Endodermal cell (in vitro differentiated cells): ENCODE measurements at regions not wholly inside any gene's neighbourhood (a gene's known extent, or its start where the extent isn't known, plus 50 kb on each side); places are given as distances from the start of the nearest gene placed in this dataset.

ENCODE experiments used
- DNase-seq: peaks from one replicate; pipeline ENCODE4 v3.0.0-alpha.2; 2017
- H3K27ac ChIP-seq: 2 replicates; pipeline ENCODE4 v1.5.1; 2013; ENCODE audit warnings: mild to moderate bottlenecking, low read depth, low read length, moderate library complexity
- H3K27me3 ChIP-seq: 2 replicates; pipeline ENCODE4 v1.6.1; 2013; ENCODE audit warnings: mild to moderate bottlenecking, low read length, moderate library complexity; ENCODE audit not compliant: insufficient read depth, control insufficient read depth, poor library complexity, severe bottlenecking
- H3K36me3 ChIP-seq: 2 replicates; pipeline ENCODE4 v1.7.0; 2013; ENCODE audit warnings: mild to moderate bottlenecking, low read length, moderate library complexity; ENCODE audit not compliant: control insufficient read depth, insufficient read depth
- H3K4me1 ChIP-seq: one replicate; pipeline ENCODE4 v1.7.0; 2013; ENCODE audit warnings: low read length; ENCODE audit not compliant: control insufficient read depth, insufficient read depth
- H3K4me3 ChIP-seq: 2 replicates; pipeline ENCODE4 v1.5.1; 2013; ENCODE audit warnings: mild to moderate bottlenecking, low read length, moderate library complexity
- H3K9ac ChIP-seq: 2 replicates; pipeline ENCODE4 v1.6.1; 2013; ENCODE audit warnings: mild to moderate bottlenecking, low read length, moderate library complexity; ENCODE audit not compliant: poor library complexity, severe bottlenecking; ENCODE audit errors: extremely low read depth
- H3K9me3 ChIP-seq: 2 replicates; pipeline ENCODE4 v1.6.1; 2013; ENCODE audit warnings: mild to moderate bottlenecking, low read length, moderate library complexity; ENCODE audit not compliant: control insufficient read depth
- H3K27ac Mint-ChIP-seq: 2 replicates; pipeline ENCODE4 v1.8.0; 2020; ENCODE audit warnings: mixed read lengths
- H3K27me3 Mint-ChIP-seq: 2 replicates; pipeline ENCODE4 v1.8.0; 2021; ENCODE audit warnings: mild to moderate bottlenecking, mixed read lengths; ENCODE audit not compliant: insufficient read depth
- H3K36me3 Mint-ChIP-seq: 2 replicates; pipeline ENCODE4 v1.8.0; 2020; ENCODE audit warnings: low read depth, mixed read lengths
- H3K4me1 Mint-ChIP-seq: 2 replicates; pipeline ENCODE4 v1.8.0; 2020; ENCODE audit warnings: mixed read lengths
- H3K4me3 Mint-ChIP-seq: 2 replicates; pipeline ENCODE4 v1.8.0; 2020; ENCODE audit warnings: mild to moderate bottlenecking, moderate library complexity, mixed read lengths
- H3K9me3 Mint-ChIP-seq: 2 replicates; pipeline ENCODE4 v1.8.0; 2020; ENCODE audit warnings: mild to moderate bottlenecking, mixed read lengths
- whole genome bisulfite sequencing, 2 experiments: methylation state at CpG; one replicate each; pipeline versions ENCODE4 v1.1.5 to v1.1.7; 2013; ENCODE audit warnings: missing lambda C conversion rate in 2 of 2, mixed read lengths in 1 of 2; ENCODE audit not compliant: insufficient coverage in 1 of 2, insufficient read length in 1 of 2; 5-methylcytosine and 5-hydroxymethylcytosine counted together
- TF ChIP-seq, protein P1 (sequence below): fragments of 200-600 bp; sonication (generic); conservative IDR thresholded peaks from 2 replicates; pipeline ENCODE4 v1.5.0; 2021; ENCODE audit warnings: antibody characterized with exemption, mild to moderate bottlenecking

GRCh38 chr1:116242741-116243140, 130.3 kb upstream of the ATP1A1 start:
- no peak overlapping the region for H3K27ac Mint-ChIP-seq
- 96 to 100% methylated on average over 6 to 7 of the region's 7 CpGs for WGBS, 2 experiments
- H3K4me1 ChIP-seq = no peaks in the 10 kb centered on the region
- DNase-seq = no peak
- no peak overlapping the region for H3K9ac ChIP-seq
- TF ChIP-seq, protein P1, sequence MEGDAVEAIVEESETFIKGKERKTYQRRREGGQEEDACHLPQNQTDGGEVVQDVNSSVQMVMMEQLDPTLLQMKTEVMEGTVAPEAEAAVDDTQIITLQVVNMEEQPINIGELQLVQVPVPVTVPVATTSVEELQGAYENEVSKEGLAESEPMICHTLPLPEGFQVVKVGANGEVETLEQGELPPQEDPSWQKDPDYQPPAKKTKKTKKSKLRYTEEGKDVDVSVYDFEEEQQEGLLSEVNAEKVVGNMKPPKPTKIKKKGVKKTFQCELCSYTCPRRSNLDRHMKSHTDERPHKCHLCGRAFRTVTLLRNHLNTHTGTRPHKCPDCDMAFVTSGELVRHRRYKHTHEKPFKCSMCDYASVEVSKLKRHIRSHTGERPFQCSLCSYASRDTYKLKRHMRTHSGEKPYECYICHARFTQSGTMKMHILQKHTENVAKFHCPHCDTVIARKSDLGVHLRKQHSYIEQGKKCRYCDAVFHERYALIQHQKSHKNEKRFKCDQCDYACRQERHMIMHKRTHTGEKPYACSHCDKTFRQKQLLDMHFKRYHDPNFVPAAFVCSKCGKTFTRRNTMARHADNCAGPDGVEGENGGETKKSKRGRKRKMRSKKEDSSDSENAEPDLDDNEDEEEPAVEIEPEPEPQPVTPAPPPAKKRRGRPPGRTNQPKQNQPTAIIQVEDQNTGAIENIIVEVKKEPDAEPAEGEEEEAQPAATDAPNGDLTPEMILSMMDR = no peak
- H3K27me3 Mint-ChIP-seq = no peaks in the 10 kb centered on the region
- H3K36me3 ChIP-seq = no peaks in the 10 kb centered on the region
- no peaks in the 10 kb centered on the region for H3K9me3 ChIP-seq
- no peak overlapping the region for H3K4me3 Mint-ChIP-seq
- no peak overlapping the region for H3K4me3 ChIP-seq
- H3K36me3 Mint-ChIP-seq = no peaks in the 10 kb centered on the region
- no peaks in the 10 kb centered on the region for H3K27me3 ChIP-seq
- no peak overlapping the region for H3K27ac ChIP-seq
- H3K9me3 Mint-ChIP-seq = no peaks in the 10 kb centered on the region
- peaks cover 3% of the 10 kb centered on the region for H3K4me1 Mint-ChIP-seq

GRCh38 chr1:116243333-116244054, 129.6 kb upstream of the ATP1A1 start:
- peaks cover 3% of the 10 kb centered on the region for H3K4me1 Mint-ChIP-seq
- H3K36me3 ChIP-seq = no peaks in the 10 kb centered on the region

GRCh38 chr1:116246174-116246573, 126.9 kb upstream of the ATP1A1 start:
- WGBS, 2 experiments = 78 to 87% methylated on average over 2 to 3 of the region's 3 CpGs
- no peak overlapping the region for H3K4me3 Mint-ChIP-seq
- no peaks in the 10 kb centered on the region for H3K36me3 Mint-ChIP-seq
- Histone ChIP-seq H3K27ac (no peak overlapping the region), H3K4me1 (no peaks in the 10 kb centered on the region), H3K36me3 (no peaks in the 10 kb centered on the region), H3K4me3 (no peak overlapping the region), H3K9ac (no peak overlapping the region), H3K27me3 (no peaks in the 10 kb centered on the region), H3K9me3 (no peaks in the 10 kb centered on the region)
- TF ChIP-seq, protein P1 = no peak
- no peak for DNase-seq
- H3K9me3 Mint-ChIP-seq = no peaks in the 10 kb centered on the region
- no peak overlapping the region for H3K27ac Mint-ChIP-seq
- H3K4me1 Mint-ChIP-seq = peaks cover 3% of the 10 kb centered on the region
- no peaks in the 10 kb centered on the region for H3K27me3 Mint-ChIP-seq

More at GRCh38 chr1:116243333-116244054, 129.6 kb upstream of the ATP1A1 start:
- no peak overlapping the region for H3K9ac ChIP-seq
- H3K4me3 ChIP-seq = no peak overlapping the region
- H3K27me3 ChIP-seq = no peaks in the 10 kb centered on the region
- WGBS, 2 experiments = 94 to 96% methylated on average over 3 to 7 of the region's 7 CpGs
- no peak overlapping the region for H3K27ac Mint-ChIP-seq
- H3K9me3 Mint-ChIP-seq = no peaks in the 10 kb centered on the region
- no peak overlapping the region for H3K27ac ChIP-seq
- H3K9me3 ChIP-seq = no peaks in the 10 kb centered on the region
- DNase-seq = no peak
- no peak overlapping the region for H3K4me3 Mint-ChIP-seq
- H3K36me3 Mint-ChIP-seq = no peaks in the 10 kb centered on the region
- H3K4me1 ChIP-seq = no peaks in the 10 kb centered on the region
- no peaks in the 10 kb centered on the region for H3K27me3 Mint-ChIP-seq
- TF ChIP-seq, protein P1 = no peak
